Activated CD4-positive, alpha-beta T cell treated with anti-CD3 and anti-CD28 coated beads, Interleukin-2, amount 10 ng/mL, durations not matched to agents 24 days and 14 days (primary cell): ENCODE measurements at regions not wholly inside any gene's neighbourhood (a gene's known extent, or its start where the extent isn't known, plus 50 kb on each side); places are given as distances from the start of the nearest gene placed in this dataset.

Source experiments
- DNase-seq: peaks from one replicate; pipeline ENCODE4 v3.0.0; 2022
- H3K27ac Mint-ChIP-seq: one replicate; pipeline ENCODE4 v1.8.0; 2022; ENCODE audit warnings: mild to moderate bottlenecking, mixed read lengths
- H3K27me3 Mint-ChIP-seq: one replicate; pipeline ENCODE4 v1.8.0; 2022; ENCODE audit warnings: mixed read lengths
- H3K36me3 Mint-ChIP-seq: one replicate; pipeline ENCODE4 v1.8.0; 2022; ENCODE audit warnings: low read depth, mild to moderate bottlenecking, mixed read lengths
- H3K4me1 Mint-ChIP-seq: one replicate; pipeline ENCODE4 v1.8.0; 2021; ENCODE audit warnings: mixed read lengths
- H3K4me3 Mint-ChIP-seq: one replicate; pipeline ENCODE4 v1.8.0; 2022; ENCODE audit warnings: mild to moderate bottlenecking, moderate library complexity, mixed read lengths
- H3K9me3 Mint-ChIP-seq: one replicate; pipeline ENCODE4 v1.8.0; 2021; ENCODE audit warnings: mixed read lengths
- intact Hi-C: fragments of 100-400 bp; cut with micrococcal nuclease; formaldehyde crosslinking; loops from one replicate; pipeline ENCODE4 v1.15.1; 2023

- no peak for DNase-seq
- Mint-ChIP-seq H3K27me3 (peaks cover 2% of the 10 kb centered on the region), H3K4me3 (no peak overlapping the region), H3K36me3 (no peaks in the 10 kb centered on the region), H3K4me1 (no peaks in the 10 kb centered on the region), H3K9me3 (no peaks in the 10 kb centered on the region), H3K27ac (no peak overlapping the region)
- intact Hi-C loops = no loop called here
Observed at GRCh38 chr2:226383461-226383860, 416.2 kb downstream of the IRS1 start.

GRCh38 chr2:226380679-226381078, 418.9 kb downstream of the IRS1 start:
- Mint-ChIP-seq H3K27me3 (peaks cover 2% of the 10 kb centered on the region), H3K4me3 (no peak overlapping the region), H3K36me3 (no peaks in the 10 kb centered on the region), H3K9me3 (no peaks in the 10 kb centered on the region), H3K4me1 (no peaks in the 10 kb centered on the region), H3K27ac (no peak overlapping the region)
- no peak for DNase-seq
- intact Hi-C loops = no loop called here

GRCh38 chr2:226378753-226379705, 420.6 kb downstream of the IRS1 start:
- no peaks in the 10 kb centered on the region for H3K4me1 Mint-ChIP-seq

GRCh38 chr2:226376516-226377180, 423.0 kb downstream of the IRS1 start:
- intact Hi-C loops = no loop called here
- H3K4me3 Mint-ChIP-seq = no peak overlapping the region
- no peaks in the 10 kb centered on the region for H3K36me3 Mint-ChIP-seq
- H3K9me3 Mint-ChIP-seq = no peaks in the 10 kb centered on the region
- no peak overlapping the region for H3K27ac Mint-ChIP-seq
- peaks cover 8% of the 10 kb centered on the region for H3K27me3 Mint-ChIP-seq
- no peaks in the 10 kb centered on the region for H3K4me1 Mint-ChIP-seq
- no peak for DNase-seq

More at GRCh38 chr2:226378753-226379705, 420.6 kb downstream of the IRS1 start:
- intact Hi-C loops = no loop called here
- Mint-ChIP-seq H3K4me3 (no peak overlapping the region), H3K27ac (no peak overlapping the region), H3K36me3 (no peaks in the 10 kb centered on the region), H3K27me3 (peaks cover 2% of the 10 kb centered on the region), H3K9me3 (no peaks in the 10 kb centered on the region)
- no peak for DNase-seq

GRCh38 chr2:226366920-226367319, 432.7 kb downstream of the IRS1 start:
- no peaks in the 10 kb centered on the region for H3K9me3 Mint-ChIP-seq
- no peak for DNase-seq
- H3K36me3 Mint-ChIP-seq = no peaks in the 10 kb centered on the region
- H3K4me3 Mint-ChIP-seq = no peak overlapping the region
- H3K4me1 Mint-ChIP-seq = no peaks in the 10 kb centered on the region
- no peak overlapping the region for H3K27ac Mint-ChIP-seq
- intact Hi-C loops = no loop called here
- H3K27me3 Mint-ChIP-seq = peaks cover 8% of the 10 kb centered on the region

GRCh38 chr2:226364217-226364616, 435.4 kb downstream of the IRS1 start:
- H3K36me3 Mint-ChIP-seq = no peaks in the 10 kb centered on the region
- H3K27ac Mint-ChIP-seq = no peak overlapping the region
- H3K4me1 Mint-ChIP-seq = no peaks in the 10 kb centered on the region
- intact Hi-C loops = no loop called here
- no peak for DNase-seq
- H3K9me3 Mint-ChIP-seq = no peaks in the 10 kb centered on the region
- no peak overlapping the region for H3K4me3 Mint-ChIP-seq
- H3K27me3 Mint-ChIP-seq = peaks cover 4% of the 10 kb centered on the region

GRCh38 chr2:226362980-226363379, 436.6 kb downstream of the IRS1 start:
- H3K36me3 Mint-ChIP-seq = no peaks in the 10 kb centered on the region
- peaks cover 4% of the 10 kb centered on the region for H3K27me3 Mint-ChIP-seq
- no peaks in the 10 kb centered on the region for H3K9me3 Mint-ChIP-seq
- no peak overlapping the region for H3K27ac Mint-ChIP-seq
- H3K4me3 Mint-ChIP-seq = no peak overlapping the region
- no peak for DNase-seq
- intact Hi-C loops = no loop called here
- no peaks in the 10 kb centered on the region for H3K4me1 Mint-ChIP-seq

- Mint-ChIP-seq H3K27me3 (peaks cover 7% of the 10 kb centered on the region), H3K27ac (no peak overlapping the region), H3K9me3 (no peaks in the 10 kb centered on the region), H3K36me3 (no peaks in the 10 kb centered on the region), H3K4me1 (no peaks in the 10 kb centered on the region), H3K4me3 (no peak overlapping the region)
- intact Hi-C loops = no loop called here
- no peak for DNase-seq
Observed at GRCh38 chr2:226360658-226361057, 439.0 kb downstream of the IRS1 start.

GRCh38 chr2:226358688-226359087, 440.9 kb downstream of the IRS1 start:
- Mint-ChIP-seq H3K9me3 (no peaks in the 10 kb centered on the region), H3K4me3 (no peak overlapping the region), H3K36me3 (no peaks in the 10 kb centered on the region), H3K27ac (no peak overlapping the region), H3K4me1 (no peaks in the 10 kb centered on the region), H3K27me3 (peaks cover 9% of the 10 kb centered on the region)
- DNase-seq = no peak
- intact Hi-C loops = no loop called here

- no peak overlapping the region for H3K4me3 Mint-ChIP-seq
- H3K4me1 Mint-ChIP-seq = no peaks in the 10 kb centered on the region
- peaks cover 10% of the 10 kb centered on the region for H3K27me3 Mint-ChIP-seq
- no peak overlapping the region for H3K27ac Mint-ChIP-seq
- H3K9me3 Mint-ChIP-seq = no peaks in the 10 kb centered on the region
- H3K36me3 Mint-ChIP-seq = no peaks in the 10 kb centered on the region
- intact Hi-C loops = no loop called here
- no peak for DNase-seq
Observed at GRCh38 chr2:226357816-226358215, 441.8 kb downstream of the IRS1 start.

GRCh38 chr2:226355600-226355999, 444.0 kb downstream of the IRS1 start:
- Mint-ChIP-seq H3K9me3 (no peaks in the 10 kb centered on the region), H3K4me3 (no peak overlapping the region), H3K27ac (no peak overlapping the region), H3K4me1 (no peaks in the 10 kb centered on the region), H3K36me3 (no peaks in the 10 kb centered on the region), H3K27me3 (peaks cover 9% of the 10 kb centered on the region)
- intact Hi-C loops = no loop called here
- DNase-seq = no peak

- H3K4me3 Mint-ChIP-seq = no peak overlapping the region
- H3K9me3 Mint-ChIP-seq = no peaks in the 10 kb centered on the region
- no peak for DNase-seq
- peaks cover 7% of the 10 kb centered on the region for H3K27me3 Mint-ChIP-seq
- no peaks in the 10 kb centered on the region for H3K36me3 Mint-ChIP-seq
- no peaks in the 10 kb centered on the region for H3K4me1 Mint-ChIP-seq
- no peak overlapping the region for H3K27ac Mint-ChIP-seq
- intact Hi-C loops = no loop called here
Observed at GRCh38 chr2:226354434-226354833, 445.2 kb downstream of the IRS1 start.

GRCh38 chr2:226352941-226353560, 446.6 kb downstream of the IRS1 start:
- Mint-ChIP-seq H3K36me3 (no peaks in the 10 kb centered on the region), H3K9me3 (no peaks in the 10 kb centered on the region), H3K27me3 (peaks cover 7% of the 10 kb centered on the region), H3K4me1 (no peaks in the 10 kb centered on the region), H3K27ac (no peak overlapping the region), H3K4me3 (no peak overlapping the region)
- intact Hi-C loops = no loop called here
- DNase-seq = no peak

GRCh38 chr2:226351711-226352110, 447.9 kb downstream of the IRS1 start:
- H3K27me3 Mint-ChIP-seq = peaks cover 4% of the 10 kb centered on the region
- no peaks in the 10 kb centered on the region for H3K4me1 Mint-ChIP-seq
- intact Hi-C loops = no loop called here
- DNase-seq = no peak
- H3K9me3 Mint-ChIP-seq = no peaks in the 10 kb centered on the region
- H3K4me3 Mint-ChIP-seq = no peak overlapping the region
- no peaks in the 10 kb centered on the region for H3K36me3 Mint-ChIP-seq
- H3K27ac Mint-ChIP-seq = no peak overlapping the region
